ENCODE measurements at regions not wholly inside any gene's neighbourhood (a gene's known extent, or its start where the extent isn't known, plus 50 kb on each side); places are given as distances from the start of the nearest gene placed in this dataset.

- Mint-ChIP-seq H3K36me3 (ENCODE audit: insufficient read depth, unreplicated experiment) (no peaks in the 10 kb centered on the region), H3K27ac (ENCODE audit: low read depth, unreplicated experiment) (no peak overlapping the region), H3K9me3 (ENCODE audit: unreplicated experiment) (no peaks in the 10 kb centered on the region), H3K27me3 (ENCODE audit: insufficient read depth, unreplicated experiment) (no peaks in the 10 kb centered on the region), H3K4me3 (ENCODE audit: unreplicated experiment) (no peak overlapping the region), H3K4me1 (ENCODE audit: insufficient read depth, unreplicated experiment) (no peaks in the 10 kb centered on the region)
- BruUV-seq (replicated peaks), result no TSS peak
- no peak for TF ChIP-seq CTCF (IDR thresholded peaks at IDR 0.05; ENCODE audit: unreplicated experiment)
- intact Hi-C loops (cut with micrococcal nuclease), result no loop called here
- ChIA-PET POLR2A (no interaction called here), CTCF (interaction anchor here (0.7 kb wide), 1 partner anchor 185 kb away, joined by 3 read pairs; no protein-coding TSS in a partner anchor)
- DNase-seq (ENCODE audit: unreplicated experiment), result no peak
These were observed 222.2 kb upstream of the NUDT6 start for GRCh38 chr4:123144616-123145015.

GRCh38 chr4:123158576-123158975 lies 236.2 kb upstream of the NUDT6 start:
- Mint-ChIP-seq H3K27me3 (ENCODE audit: insufficient read depth, unreplicated experiment) (no peaks in the 10 kb centered on the region), H3K36me3 (ENCODE audit: insufficient read depth, unreplicated experiment) (no peaks in the 10 kb centered on the region), H3K4me1 (ENCODE audit: insufficient read depth, unreplicated experiment) (peaks cover 20% of the 10 kb centered on the region), H3K27ac (ENCODE audit: low read depth, unreplicated experiment) (no peak overlapping the region), H3K4me3 (ENCODE audit: unreplicated experiment) (no peak overlapping the region), H3K9me3 (ENCODE audit: unreplicated experiment) (no peaks in the 10 kb centered on the region)
- no peak for TF ChIP-seq CTCF (IDR thresholded peaks at IDR 0.05; ENCODE audit: unreplicated experiment)
- ChIA-PET POLR2A (interaction anchor here (0.7 to 1.4 kb wide), 3 partner anchors 9 to 646 kb away, joined by 3 to 4 read pairs (median 3); no protein-coding TSS in a partner anchor), CTCF (interaction anchor here (0.6 kb wide), 1 partner anchor 31 kb away, joined by 3 read pairs; no protein-coding TSS in a partner anchor)
- no TSS peak for BruUV-seq (replicated peaks)
- peak; percentile 1 for DNase-seq (ENCODE audit: unreplicated experiment)
- intact Hi-C loops (cut with micrococcal nuclease), result no loop called here

- Mint-ChIP-seq H3K4me1 (ENCODE audit: insufficient read depth, unreplicated experiment) (peaks cover 26% of the 10 kb centered on the region), H3K27ac (ENCODE audit: low read depth, unreplicated experiment) (no peak overlapping the region), H3K4me3 (ENCODE audit: unreplicated experiment) (no peak overlapping the region), H3K9me3 (ENCODE audit: unreplicated experiment) (no peaks in the 10 kb centered on the region), H3K27me3 (ENCODE audit: insufficient read depth, unreplicated experiment) (no peaks in the 10 kb centered on the region), H3K36me3 (ENCODE audit: insufficient read depth, unreplicated experiment) (no peaks in the 10 kb centered on the region)
- no TSS peak for BruUV-seq (replicated peaks)
- no peak for DNase-seq (ENCODE audit: unreplicated experiment)
- ChIA-PET CTCF (interaction anchor here (0.6 kb wide), 1 partner anchor 244 kb away, joined by 4 read pairs; no protein-coding TSS in a partner anchor), POLR2A (interaction anchor here (0.7 to 1.4 kb wide), 2 partner anchors 8 to 1622 kb away, joined by 3 to 4 read pairs; no protein-coding TSS in a partner anchor)
- TF ChIP-seq CTCF (IDR thresholded peaks at IDR 0.05; ENCODE audit: unreplicated experiment), result no peak
- intact Hi-C loops (cut with micrococcal nuclease), result no loop called here
These were observed 237.1 kb upstream of the NUDT6 start for GRCh38 chr4:123159479-123159878.

- Mint-ChIP-seq H3K27me3 (ENCODE audit: insufficient read depth, unreplicated experiment) (no peaks in the 10 kb centered on the region), H3K4me3 (ENCODE audit: unreplicated experiment) (no peak overlapping the region), H3K4me1 (ENCODE audit: insufficient read depth, unreplicated experiment) (peaks cover 20% of the 10 kb centered on the region), H3K27ac (ENCODE audit: low read depth, unreplicated experiment) (no peak overlapping the region), H3K9me3 (ENCODE audit: unreplicated experiment) (no peaks in the 10 kb centered on the region), H3K36me3 (ENCODE audit: insufficient read depth, unreplicated experiment) (no peaks in the 10 kb centered on the region)
- no TSS peak for BruUV-seq (replicated peaks)
- DNase-seq (ENCODE audit: unreplicated experiment), result no peak
- intact Hi-C loops (cut with micrococcal nuclease), result no loop called here
- ChIA-PET POLR2A (interaction anchor here (0.6 to 1.8 kb wide), 3 partner anchors 18 to 35 kb away, joined by 3 to 4 read pairs (median 4); no protein-coding TSS in a partner anchor), CTCF (interaction anchor here (1.0 to 1.1 kb wide), 2 partner anchors 13 to 36 kb away, joined by 3 to 4 read pairs; no protein-coding TSS in a partner anchor)
- TF ChIP-seq CTCF (IDR thresholded peaks at IDR 0.05; ENCODE audit: unreplicated experiment), result no peak
These were observed 233.7 kb upstream of the SPRY1 start for GRCh38 chr4:123162859-123163258.

Measured in MCF 10A (cell line).